Fibroblast of villous mesenchyme (primary cell): ENCODE measurements at regions not wholly inside any gene's neighbourhood (a gene's known extent, or its start where the extent isn't known, plus 50 kb on each side); places are given as distances from the start of the nearest gene placed in this dataset.

ENCODE experiments used
- DNase-seq: peaks from one replicate; pipeline ENCODE4 v3.0.0-alpha.2; 2010; ENCODE audit warnings: low read depth
- H3K4me3 ChIP-seq: 2 replicates; pipeline ENCODE4 v1.5.1; 2011; ENCODE audit warnings: low read depth, mild to moderate bottlenecking, low read length
- CTCF ChIP-seq: IDR thresholded peaks from 2 replicates; pipeline ENCODE4 v1.5.1; 2012; ENCODE audit warnings: low read depth, mild to moderate bottlenecking, low read length; ENCODE audit not compliant: insufficient read depth

- no peak overlapping the region for H3K4me3 ChIP-seq
- DNase-seq = no peak
- no peak for TF ChIP-seq CTCF
These were observed 314.4 kb upstream of the NBEA start for GRCh38 chr13:34627509-34628208.

- no peak for TF ChIP-seq CTCF
- H3K4me3 ChIP-seq = no peak overlapping the region
- DNase-seq = peak; percentile 2
These were observed 313.8 kb upstream of the NBEA start for GRCh38 chr13:34628209-34628682.

GRCh38 chr13:34634448-34634847 lies 307.6 kb upstream of the NBEA start:
- no peak overlapping the region for H3K4me3 ChIP-seq
- TF ChIP-seq CTCF = no peak
- DNase-seq = no peak

- TF ChIP-seq CTCF = no peak
- H3K4me3 ChIP-seq = no peak overlapping the region
- DNase-seq = no peak
These were observed 304.9 kb upstream of the NBEA start for GRCh38 chr13:34637138-34637537.

GRCh38 chr13:34637636-34638035 lies 304.4 kb upstream of the NBEA start:
- H3K4me3 ChIP-seq = no peak overlapping the region
- DNase-seq = no peak
- no peak for TF ChIP-seq CTCF

GRCh38 chr13:34638897-34639296 lies 303.2 kb upstream of the NBEA start:
- no peak overlapping the region for H3K4me3 ChIP-seq
- DNase-seq = no peak
- no peak for TF ChIP-seq CTCF
